ENCODE measurements at regions not wholly inside any gene's neighbourhood (a gene's known extent, or its start where the extent isn't known, plus 50 kb on each side); places are given as distances from the start of the nearest gene placed in this dataset.

- TF ChIP-seq, protein P1, sequence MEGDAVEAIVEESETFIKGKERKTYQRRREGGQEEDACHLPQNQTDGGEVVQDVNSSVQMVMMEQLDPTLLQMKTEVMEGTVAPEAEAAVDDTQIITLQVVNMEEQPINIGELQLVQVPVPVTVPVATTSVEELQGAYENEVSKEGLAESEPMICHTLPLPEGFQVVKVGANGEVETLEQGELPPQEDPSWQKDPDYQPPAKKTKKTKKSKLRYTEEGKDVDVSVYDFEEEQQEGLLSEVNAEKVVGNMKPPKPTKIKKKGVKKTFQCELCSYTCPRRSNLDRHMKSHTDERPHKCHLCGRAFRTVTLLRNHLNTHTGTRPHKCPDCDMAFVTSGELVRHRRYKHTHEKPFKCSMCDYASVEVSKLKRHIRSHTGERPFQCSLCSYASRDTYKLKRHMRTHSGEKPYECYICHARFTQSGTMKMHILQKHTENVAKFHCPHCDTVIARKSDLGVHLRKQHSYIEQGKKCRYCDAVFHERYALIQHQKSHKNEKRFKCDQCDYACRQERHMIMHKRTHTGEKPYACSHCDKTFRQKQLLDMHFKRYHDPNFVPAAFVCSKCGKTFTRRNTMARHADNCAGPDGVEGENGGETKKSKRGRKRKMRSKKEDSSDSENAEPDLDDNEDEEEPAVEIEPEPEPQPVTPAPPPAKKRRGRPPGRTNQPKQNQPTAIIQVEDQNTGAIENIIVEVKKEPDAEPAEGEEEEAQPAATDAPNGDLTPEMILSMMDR (IDR thresholded peaks at IDR 0.05): no peak
- TF ChIP-seq POLR2A (IDR thresholded peaks at IDR 0.05): no peak
Observed at GRCh38 chr20:17818187-17818586, 118.4 kb downstream of the BANF2 start.
